HG03103 (cell line): ENCODE measurements at regions not wholly inside any gene's neighbourhood (a gene's known extent, or its start where the extent isn't known, plus 50 kb on each side); places are given as distances from the start of the nearest gene placed in this dataset.

Experiments used
- ATAC-seq: cut with Tn5 transposase; IDR thresholded peaks from one replicate; pipeline ENCODE4 v1.9.1; 2021; ENCODE audit warnings: low read depth; ENCODE audit not compliant: unreplicated experiment

- no peak for ATAC-seq
These were observed 215.2 kb upstream of the NT5C1B start for GRCh38 chr2:18804536-18804935.

- no peak for ATAC-seq
These were observed 214.0 kb upstream of the NT5C1B start for GRCh38 chr2:18803141-18803939.

GRCh38 chr2:18800240-18800971 is 211.0 kb upstream of the NT5C1B start:
- ATAC-seq, result no peak

GRCh38 chr2:18799397-18799796 is 210.0 kb upstream of the NT5C1B start:
- no peak for ATAC-seq

GRCh38 chr2:18797133-18797845 is 207.9 kb upstream of the NT5C1B start:
- no peak for ATAC-seq

- no peak for ATAC-seq
These were observed 206.5 kb upstream of the NT5C1B start for GRCh38 chr2:18795906-18796305.

GRCh38 chr2:18792684-18793083 is 203.3 kb upstream of the NT5C1B start:
- no peak for ATAC-seq

- no peak for ATAC-seq
These were observed 202.9 kb upstream of the NT5C1B start for GRCh38 chr2:18792226-18792629.

- ATAC-seq, result no peak
These were observed 201.9 kb upstream of the NT5C1B start for GRCh38 chr2:18791172-18791797.

DNA sequence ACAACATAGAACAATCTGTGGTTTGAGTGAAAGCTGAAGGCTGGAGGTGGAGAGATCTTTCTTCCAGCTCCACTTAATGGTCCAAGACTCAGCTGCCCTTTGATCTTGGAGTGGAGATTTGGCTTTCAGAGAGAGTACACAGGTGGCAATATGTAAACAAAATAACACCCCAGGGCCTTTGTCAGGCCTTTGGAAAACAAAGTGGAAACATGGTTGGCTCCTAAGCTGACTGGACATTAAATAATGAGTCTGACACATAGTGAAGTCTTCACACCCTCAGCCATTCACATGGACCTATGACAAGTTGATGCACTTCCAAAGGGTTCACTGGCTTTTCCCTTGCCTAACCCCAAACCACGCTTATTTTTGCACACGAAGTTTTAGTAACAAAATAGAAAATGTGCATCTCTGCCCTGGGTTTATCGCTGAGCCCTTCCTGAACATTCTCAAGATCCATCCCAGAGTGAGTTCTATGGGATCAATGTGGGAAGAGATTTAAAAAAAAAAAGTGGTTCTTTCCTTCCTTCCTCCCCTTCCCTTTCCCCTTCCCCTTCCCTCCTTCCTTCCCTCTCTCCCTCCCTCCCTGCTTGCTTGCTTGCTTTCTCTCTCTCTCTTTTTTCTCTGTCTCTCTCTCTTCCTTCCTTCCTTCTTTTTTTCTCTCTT is 201.3 kb upstream of the NT5C1B start:
- no peak for ATAC-seq

DNA sequence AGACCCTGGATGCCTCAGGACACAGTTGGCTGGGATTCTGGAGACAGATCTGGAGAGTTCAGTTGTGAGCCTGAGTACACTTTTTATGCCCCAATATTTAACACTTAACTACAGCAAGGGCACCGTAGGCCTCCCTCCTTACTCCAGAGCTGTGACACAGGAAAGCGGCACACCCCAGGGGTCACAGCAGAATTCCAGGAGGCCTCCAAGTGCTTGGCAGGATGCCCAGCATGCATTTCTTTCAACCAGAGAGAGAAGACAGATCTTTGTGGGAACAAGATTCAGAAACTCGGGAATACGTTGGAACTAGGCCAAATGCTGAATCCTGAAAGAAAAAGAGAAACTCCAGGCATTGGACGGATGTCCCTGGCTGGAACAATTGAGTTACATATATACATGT is 199.2 kb upstream of the NT5C1B start:
- no peak for ATAC-seq

GRCh38 chr2:18787726-18788125 is 198.4 kb upstream of the NT5C1B start:
- ATAC-seq, result no peak

DNA sequence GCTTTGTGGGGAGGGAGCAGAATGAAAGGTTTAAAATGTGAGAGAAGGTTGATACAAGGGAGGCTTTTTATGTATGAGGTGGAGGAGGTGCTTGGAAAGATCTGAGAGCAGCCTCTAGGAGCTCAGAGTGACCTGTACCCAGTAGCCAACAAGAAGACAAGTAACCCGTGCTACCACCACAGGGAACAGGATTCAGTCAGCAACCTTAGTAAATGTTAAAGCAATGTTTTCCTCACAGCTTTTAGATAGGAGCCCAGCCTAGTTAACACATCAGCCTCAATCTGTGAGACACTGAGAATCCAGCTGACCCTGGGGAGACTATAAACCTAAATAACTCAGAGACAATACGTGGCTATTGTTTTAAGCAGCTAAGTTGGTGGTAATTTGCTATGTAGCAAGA is 194.9 kb upstream of the NT5C1B start:
- no peak for ATAC-seq

DNA sequence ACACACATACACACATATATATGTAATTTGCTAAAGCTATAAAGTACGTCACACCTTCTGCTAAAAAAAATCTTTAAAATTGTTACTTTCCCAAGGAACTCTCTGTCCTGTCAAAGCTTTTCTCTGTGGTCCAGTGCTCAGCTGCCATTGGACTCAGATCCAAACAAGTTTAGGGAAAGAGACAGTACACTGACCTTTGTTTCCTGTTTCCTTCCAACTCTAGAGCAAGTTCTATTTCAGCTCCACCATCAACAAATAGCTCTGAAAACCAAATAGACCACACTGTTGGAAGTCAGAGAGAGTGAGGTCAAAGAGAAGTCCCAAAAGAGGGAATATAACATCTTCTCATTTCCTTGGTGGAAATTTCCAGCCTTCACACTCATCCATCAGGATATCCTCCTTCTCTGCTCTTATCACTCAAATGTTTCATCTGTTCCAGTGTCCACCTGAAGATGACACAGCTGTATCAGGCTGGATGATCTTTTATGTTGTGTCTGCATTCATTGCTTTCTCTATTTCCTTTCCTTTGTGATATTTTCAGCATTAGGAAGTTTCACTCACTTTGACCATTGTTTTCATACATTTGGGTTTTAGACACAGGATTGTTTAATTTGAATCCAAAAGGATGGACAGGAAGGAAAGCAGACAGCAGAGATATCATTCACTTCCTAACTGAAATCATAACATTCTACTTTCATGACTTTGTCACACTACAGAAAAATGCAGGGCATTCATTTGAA is 192.3 kb upstream of the NT5C1B start:
- no peak for ATAC-seq

GRCh38 chr2:18777250-18777812 is 188.0 kb upstream of the NT5C1B start:
- no peak for ATAC-seq

DNA sequence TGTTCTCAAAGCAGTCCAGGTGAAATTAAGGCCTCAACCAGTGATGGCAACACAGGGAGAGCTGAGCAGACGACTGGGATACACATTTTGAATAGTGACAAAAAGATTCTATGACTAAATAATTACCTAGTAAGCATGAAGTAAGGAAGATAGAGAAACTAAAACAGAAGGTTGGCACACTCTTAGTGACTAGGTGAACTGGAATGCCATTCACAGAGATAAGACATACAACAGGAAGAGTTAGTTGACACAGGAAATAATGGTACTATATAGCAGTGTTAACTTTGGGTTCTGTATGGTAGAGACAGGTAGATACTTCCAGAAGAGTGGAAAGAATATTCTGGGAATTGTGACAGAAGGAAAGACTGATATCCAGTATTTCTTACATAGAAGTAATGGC is 181.8 kb upstream of the NT5C1B start:
- no peak for ATAC-seq

- ATAC-seq, result no peak
These were observed 174.0 kb upstream of the NT5C1B start for GRCh38 chr2:18763338-18763737.

DNA sequence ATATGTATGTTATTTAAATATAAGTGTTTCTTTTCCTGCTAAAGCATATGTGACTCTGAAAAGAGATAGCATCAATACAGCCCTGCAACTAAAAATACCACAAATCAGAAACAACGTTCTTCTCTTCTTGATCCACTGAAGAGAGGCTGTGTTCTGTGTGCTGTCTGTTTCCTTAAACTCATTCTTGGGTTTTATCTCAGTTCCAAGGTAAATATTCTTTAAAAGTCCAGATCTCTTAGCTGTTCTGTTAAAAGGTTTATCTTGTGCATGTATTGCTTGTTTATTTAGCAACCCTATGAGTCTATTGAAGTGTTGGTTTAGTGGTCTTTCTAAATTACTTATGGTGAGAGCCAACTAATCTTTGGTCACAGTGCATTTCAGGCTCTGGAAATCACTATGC is 173.3 kb upstream of the NT5C1B start:
- no peak for ATAC-seq

DNA sequence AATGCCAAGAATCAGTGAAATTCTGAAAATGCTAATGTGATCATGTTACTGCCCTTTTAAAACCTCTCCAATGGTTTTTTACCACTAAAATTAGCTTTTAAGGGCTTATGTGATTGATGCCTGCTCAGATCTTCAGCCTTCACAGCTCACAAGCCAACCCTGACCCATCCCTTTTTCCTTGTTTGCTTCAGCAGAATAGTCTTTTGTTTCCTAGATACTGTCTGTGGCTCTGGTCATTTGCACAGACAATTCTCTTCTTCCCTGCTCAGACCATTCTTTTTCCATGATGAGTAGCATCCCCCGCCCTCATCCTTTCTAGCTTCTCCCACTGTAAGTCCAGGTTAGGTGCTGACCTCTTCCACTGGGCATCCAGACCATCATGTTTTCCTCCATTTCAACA is 164.9 kb upstream of the NT5C1B start:
- ATAC-seq, result no peak
